Type B pancreatic cell (in vitro differentiated cells): ENCODE measurements at regions not wholly inside any gene's neighbourhood (a gene's known extent, or its start where the extent isn't known, plus 50 kb on each side); places are given as distances from the start of the nearest gene placed in this dataset.

Source experiments
- DNase-seq: peaks from one replicate; pipeline ENCODE4 v3.0.0; 2021; ENCODE audit warnings: mixed read lengths; ENCODE audit not compliant: unreplicated experiment; ENCODE audit errors: extremely low spot score
- H3K27ac Mint-ChIP-seq: 2 replicates; pipeline ENCODE4 v1.8.0; 2021; ENCODE audit warnings: mild to moderate bottlenecking, mixed read lengths
- H3K27me3 Mint-ChIP-seq: 2 replicates; pipeline ENCODE4 v1.8.0; 2021; ENCODE audit warnings: mixed read lengths
- H3K36me3 Mint-ChIP-seq: 2 replicates; pipeline ENCODE4 v1.8.0; 2021; ENCODE audit warnings: mixed read lengths
- H3K4me1 Mint-ChIP-seq: one replicate; pipeline ENCODE4 v1.8.0; 2021; ENCODE audit warnings: mixed read lengths; ENCODE audit not compliant: unreplicated experiment
- H3K4me3 Mint-ChIP-seq: 2 replicates; pipeline ENCODE4 v1.8.0; 2021; ENCODE audit warnings: mild to moderate bottlenecking, mixed read lengths
- H3K9me3 Mint-ChIP-seq: 2 replicates; pipeline ENCODE4 v1.8.0; 2021; ENCODE audit warnings: mixed read lengths
- TF ChIP-seq, protein P1 (sequence below): fragments of 200-600 bp; sonication (generic); conservative IDR thresholded peaks from 2 replicates; pipeline ENCODE4 v1.5.0; 2021; ENCODE audit warnings: antibody characterized with exemption, mild to moderate bottlenecking

DNA sequence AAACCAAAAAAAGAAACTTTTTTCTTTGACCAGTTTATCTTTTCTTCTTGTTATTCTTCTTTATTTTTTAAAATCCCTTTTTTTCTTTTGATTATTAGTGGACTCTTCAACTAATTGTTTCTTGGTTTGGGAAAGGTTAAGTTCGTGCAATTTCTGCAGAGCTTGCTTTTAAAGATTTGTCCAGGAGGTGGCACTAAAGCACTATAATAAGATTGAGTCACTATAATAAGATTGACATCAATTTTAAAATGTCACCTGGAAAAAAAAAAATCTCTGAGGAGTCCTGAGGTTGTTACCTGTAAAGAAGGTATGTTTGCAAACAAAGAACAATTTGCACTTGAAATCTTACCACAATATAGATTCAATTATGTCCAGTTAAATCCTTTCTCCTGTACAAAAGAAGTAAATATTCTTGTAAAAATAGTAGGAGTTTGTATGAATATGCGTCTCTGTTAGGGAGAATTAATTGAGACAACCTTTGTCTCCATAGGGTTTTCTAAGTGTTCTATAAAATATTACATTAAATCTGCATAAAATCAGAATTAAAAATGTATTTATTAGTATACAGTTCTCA lies 166.7 kb downstream of the ADGRL4 start:
- DNase-seq = no peak
- Mint-ChIP-seq H3K27ac (no peak overlapping the region), H3K27me3 (peaks cover 5% of the 10 kb centered on the region), H3K4me1 (peaks cover 22% of the 10 kb centered on the region), H3K36me3 (no peaks in the 10 kb centered on the region), H3K4me3 (no peak overlapping the region), H3K9me3 (no peaks in the 10 kb centered on the region)
- TF ChIP-seq, protein P1, sequence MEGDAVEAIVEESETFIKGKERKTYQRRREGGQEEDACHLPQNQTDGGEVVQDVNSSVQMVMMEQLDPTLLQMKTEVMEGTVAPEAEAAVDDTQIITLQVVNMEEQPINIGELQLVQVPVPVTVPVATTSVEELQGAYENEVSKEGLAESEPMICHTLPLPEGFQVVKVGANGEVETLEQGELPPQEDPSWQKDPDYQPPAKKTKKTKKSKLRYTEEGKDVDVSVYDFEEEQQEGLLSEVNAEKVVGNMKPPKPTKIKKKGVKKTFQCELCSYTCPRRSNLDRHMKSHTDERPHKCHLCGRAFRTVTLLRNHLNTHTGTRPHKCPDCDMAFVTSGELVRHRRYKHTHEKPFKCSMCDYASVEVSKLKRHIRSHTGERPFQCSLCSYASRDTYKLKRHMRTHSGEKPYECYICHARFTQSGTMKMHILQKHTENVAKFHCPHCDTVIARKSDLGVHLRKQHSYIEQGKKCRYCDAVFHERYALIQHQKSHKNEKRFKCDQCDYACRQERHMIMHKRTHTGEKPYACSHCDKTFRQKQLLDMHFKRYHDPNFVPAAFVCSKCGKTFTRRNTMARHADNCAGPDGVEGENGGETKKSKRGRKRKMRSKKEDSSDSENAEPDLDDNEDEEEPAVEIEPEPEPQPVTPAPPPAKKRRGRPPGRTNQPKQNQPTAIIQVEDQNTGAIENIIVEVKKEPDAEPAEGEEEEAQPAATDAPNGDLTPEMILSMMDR = peak; percentile 93
